Testis (tissue), 2 donors: ENCODE measurements at regions not wholly inside any gene's neighbourhood (a gene's known extent, or its start where the extent isn't known, plus 50 kb on each side); places are given as distances from the start of the nearest gene placed in this dataset.

Experiments
- CTCF ChIP-seq, 3 experiments: fragments of 450-650 bp in 2 of 3; fragments of 200-600 bp in 1 of 3; sonication (generic) in 1 of 3; IDR thresholded peaks; one replicate each; pipeline ENCODE4 v1.5.1; 2016 to 2019; ENCODE audit warnings: antibody characterized with exemption in 3 of 3, mild to moderate bottlenecking in 2 of 3, moderate library complexity in 1 of 3
- POLR2A ChIP-seq: fragments of 450-650 bp; IDR thresholded peaks from one replicate; pipeline ENCODE4 v1.6.1; 2017; ENCODE audit warnings: antibody characterized with exemption, mild to moderate bottlenecking, moderate library complexity

- no peak for TF ChIP-seq POLR2A
- TF ChIP-seq CTCF (IDR thresholded peaks at IDR 0.05), result no peak
These were observed 202.9 kb upstream of the SLC7A11 start for GRCh38 chr4:138445098-138445497.
